IPS-NIHi7 (cell line): ENCODE measurements at regions not wholly inside any gene's neighbourhood (a gene's known extent, or its start where the extent isn't known, plus 50 kb on each side); places are given as distances from the start of the nearest gene placed in this dataset.
"Not testable (repeated sequence)": the region's sequence is repeated elsewhere in the genome, so short reads cannot be mapped to it uniquely, and the experiment has no call there.

Experiments
- DNase-seq: peaks from one replicate; pipeline ENCODE4 v3.0.0; 2012; ENCODE audit warnings: mixed read lengths; ENCODE audit errors: extremely low spot score

DNA sequence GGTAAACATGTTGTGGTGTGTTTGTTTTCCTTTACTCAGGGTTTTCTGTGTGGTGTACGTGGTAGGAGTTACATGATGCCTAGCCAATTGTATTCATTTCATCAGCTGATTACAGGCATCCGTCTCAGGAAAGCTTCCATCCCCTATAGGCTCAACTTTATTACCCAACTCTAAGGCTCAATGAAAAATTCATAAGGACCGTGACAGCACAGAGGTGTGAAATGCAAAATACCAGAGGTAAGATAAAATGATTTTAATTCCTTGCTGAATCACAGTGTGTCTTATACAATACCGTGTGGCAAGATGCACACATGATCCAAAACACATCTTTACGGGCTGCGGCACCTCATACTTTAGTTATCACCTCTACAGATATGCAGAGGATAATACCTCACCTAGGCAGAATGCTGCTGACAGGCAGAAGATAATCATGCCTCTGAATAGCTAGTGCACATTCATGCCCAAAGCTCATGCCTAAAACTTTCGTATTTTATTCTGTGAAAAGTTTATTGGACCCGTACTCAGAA lies 87.2 kb upstream of the DIO2 start:
- DNase-seq: no peak

- DNase-seq: no peak
These were observed 79.8 kb upstream of the DIO2 start for GRCh38 chr14:80291101-80291500.

DNA sequence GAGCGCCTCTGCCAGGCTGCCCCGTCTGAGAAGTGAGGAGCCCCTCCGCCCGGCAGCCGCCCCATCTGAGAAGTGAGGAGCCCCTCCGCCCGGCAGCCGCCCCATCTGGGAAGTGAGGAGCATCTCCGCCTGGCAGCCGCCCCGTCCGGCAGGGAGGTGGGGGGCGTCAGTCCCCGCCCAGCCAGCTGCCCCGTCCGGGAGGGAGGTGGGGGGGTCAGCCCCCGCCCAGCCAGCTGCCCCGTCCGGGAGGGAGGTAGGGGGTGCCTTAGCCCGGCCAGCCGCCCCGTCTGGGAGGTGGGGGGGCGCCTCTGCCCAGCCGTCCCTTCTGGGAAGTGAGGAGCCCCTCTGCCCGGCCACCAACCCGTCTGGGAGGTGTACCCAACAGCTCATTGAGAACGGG lies 75.4 kb upstream of the DIO2 start:
- not testable (repeated sequence) for DNase-seq

- no peak for DNase-seq
These were observed 67.2 kb upstream of the DIO2 start for GRCh38 chr14:80278293-80279023.

DNA sequence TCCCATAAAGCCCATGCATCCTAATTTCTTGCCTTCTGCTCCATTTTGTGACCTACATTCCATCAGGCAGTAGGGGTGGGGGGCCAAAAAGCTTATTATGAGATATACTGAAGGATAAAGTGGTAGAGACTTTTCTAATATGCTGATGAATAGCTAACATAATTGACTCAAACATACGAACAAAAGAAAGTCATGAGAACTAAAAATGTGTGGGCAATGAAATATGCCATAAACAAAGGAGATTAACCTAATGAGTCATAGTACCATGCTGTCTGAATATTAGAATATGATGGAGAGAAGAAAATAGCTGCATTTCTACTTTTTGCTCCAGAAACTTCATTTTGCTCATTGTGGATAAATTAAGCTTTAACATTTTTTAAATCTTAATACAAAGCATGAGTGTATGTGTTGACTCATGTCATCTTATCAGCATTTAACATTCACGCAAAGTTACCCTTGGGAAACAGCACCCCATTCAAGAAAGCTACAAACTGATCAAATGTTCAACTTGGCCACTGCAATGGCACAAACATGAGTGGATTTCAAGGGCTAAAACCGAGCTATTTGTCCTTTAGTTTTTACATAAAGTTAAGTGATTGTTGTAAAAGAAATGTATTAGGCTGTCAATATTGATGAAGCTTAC lies 64.0 kb upstream of the DIO2 start:
- no peak for DNase-seq

- not testable (repeated sequence) for DNase-seq
These were observed 63.0 kb upstream of the DIO2 start for GRCh38 chr14:80274310-80274709.

DNA sequence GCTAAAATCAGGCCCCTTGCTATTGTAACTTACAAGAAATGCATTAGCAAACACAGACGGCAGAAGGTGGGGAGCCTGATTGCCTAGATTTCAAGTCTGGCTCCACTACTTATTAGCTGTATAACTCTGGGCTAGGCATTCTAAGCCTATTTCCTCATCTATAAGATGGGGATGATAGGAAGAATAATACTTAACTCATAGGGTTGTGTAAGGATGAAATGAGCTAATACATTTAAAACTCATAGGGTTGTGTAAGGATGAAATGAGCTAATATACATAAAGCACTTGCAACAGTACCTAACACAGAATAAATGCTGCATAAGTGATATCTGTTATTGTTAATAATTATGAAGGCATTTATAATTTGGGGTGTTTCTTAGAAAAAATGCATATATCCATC lies 60.1 kb upstream of the DIO2 start:
- no peak for DNase-seq

DNA sequence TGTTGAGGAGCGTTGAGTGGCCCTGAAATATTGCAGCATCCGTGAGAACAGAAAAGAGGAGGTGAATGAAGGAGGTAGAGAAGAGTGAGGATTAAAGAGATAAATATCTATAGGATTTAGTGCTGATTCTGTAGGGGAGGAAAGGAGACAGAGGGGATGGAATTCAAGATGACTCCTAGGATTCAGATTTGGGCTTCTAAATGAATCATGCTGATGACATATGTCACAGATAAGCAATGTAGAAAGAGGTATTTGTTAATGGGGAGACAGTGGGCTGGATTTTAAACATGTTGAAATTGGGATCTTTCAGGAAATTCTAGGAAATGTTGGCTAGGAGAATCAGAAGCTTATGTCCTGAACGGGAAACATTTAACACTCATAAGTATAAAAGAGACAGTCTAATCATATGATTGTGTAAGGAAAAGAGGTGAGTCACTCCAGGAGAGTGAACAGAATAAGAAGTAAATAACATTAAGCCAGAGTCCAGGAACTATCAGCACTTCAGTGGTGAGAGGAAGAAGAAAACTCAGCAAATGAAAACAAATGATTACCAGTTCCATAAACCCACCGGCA lies 58.1 kb upstream of the DIO2 start:
- no peak for DNase-seq

DNA sequence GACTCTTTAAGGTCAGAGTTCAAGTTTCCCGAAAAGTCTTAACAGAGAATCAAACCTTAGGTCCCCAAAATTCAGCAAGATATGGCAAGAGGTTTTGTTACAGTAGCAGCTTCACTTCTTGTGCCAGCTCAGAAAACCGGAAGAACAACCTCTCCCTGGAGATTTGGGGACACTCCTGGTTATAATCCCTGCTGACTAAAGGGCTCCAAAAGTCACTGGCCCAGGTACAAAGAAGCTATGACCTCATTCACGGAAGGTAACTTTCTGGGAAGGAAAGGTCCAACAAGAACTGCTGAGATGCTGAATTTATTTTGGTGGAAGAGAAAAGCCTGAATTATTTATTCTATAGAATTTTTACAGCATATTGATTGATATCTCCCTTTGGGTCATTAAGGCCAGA lies 55.6 kb upstream of the DIO2 start:
- DNase-seq: no peak

DNA sequence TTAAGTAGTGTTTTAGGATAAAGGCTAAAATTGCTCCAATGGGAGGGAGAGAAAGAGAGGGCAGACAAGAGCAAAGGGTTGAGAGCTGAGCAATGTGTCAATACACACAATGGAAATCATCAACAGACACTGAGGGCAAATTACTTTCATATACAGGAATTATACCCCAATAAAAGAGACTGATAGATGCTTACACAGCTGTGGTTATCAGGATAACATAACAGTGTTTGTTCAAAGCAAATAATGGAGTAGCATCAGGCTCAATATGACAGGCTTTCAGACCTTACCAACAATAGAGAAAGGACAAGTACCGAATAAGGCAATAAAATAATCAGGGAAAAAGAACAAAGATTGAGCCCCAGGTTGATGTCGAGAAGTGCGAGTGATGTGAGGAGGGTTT lies 53.4 kb upstream of the DIO2 start:
- no peak for DNase-seq
